ENCODE measurements at regions not wholly inside any gene's neighbourhood (a gene's known extent, or its start where the extent isn't known, plus 50 kb on each side); places are given as distances from the start of the nearest gene placed in this dataset.

GRCh38 chr3:189404024-189404423 lies 227.2 kb upstream of the TP63 start:
- Mint-ChIP-seq H3K4me1 (no peaks in the 10 kb centered on the region), H3K27ac (no peak overlapping the region), H3K4me3 (no peak overlapping the region), H3K36me3 (ENCODE audit: low read depth) (no peaks in the 10 kb centered on the region), H3K9me3 (no peaks in the 10 kb centered on the region), H3K27me3 (ENCODE audit: insufficient read depth, low read depth, poor library complexity) (peaks cover 3% of the 10 kb centered on the region)
- Histone ChIP-seq H3K27me3 (ENCODE audit: insufficient read depth) (no peaks in the 10 kb centered on the region), H2AFZ (no peak overlapping the region), H3K4me2 (no peak overlapping the region), H3F3A (replicated peaks; ENCODE audit: low read depth) (no peaks in the 10 kb centered on the region), H3K4me1 (ENCODE audit: insufficient read depth) (no peaks in the 10 kb centered on the region), H3K79me2 (replicated peaks; ENCODE audit: insufficient read depth) (no peaks in the 10 kb centered on the region), H3K36me3 (ENCODE audit: insufficient read depth) (no peaks in the 10 kb centered on the region), H3K27ac (ENCODE audit: low read depth) (no peak overlapping the region), H3K4me3 (no peak overlapping the region), H4K20me1 (replicated peaks; ENCODE audit: insufficient read depth) (no peaks in the 10 kb centered on the region), H3K9me2 (ENCODE audit: insufficient read depth) (no peaks in the 10 kb centered on the region)
- DNase-seq (ENCODE audit: low spot score): no peak
- TF ChIP-seq ZNF331 (CRISPR knock-in tag; IDR thresholded peaks at IDR 0.05; ENCODE audit: low read depth) (no peak), ETS1 (IDR thresholded peaks at IDR 0.05) (no peak), CREB1 (CRISPR knock-in tag; IDR thresholded peaks at IDR 0.05; ENCODE audit: low read depth) (no peak), CTCF (conservative IDR thresholded peaks at IDR 0.05; ENCODE audit: low read depth in 2 of 2) (no peak), NANOG (IDR thresholded peaks at IDR 0.05; ENCODE audit: borderline replicate concordance) (no peak), JUNB (IDR thresholded peaks at IDR 0.05; ENCODE audit: unreplicated experiment) (no peak), REST (IDR thresholded peaks at IDR 0.05; ENCODE audit: unreplicated experiment) (no peak)
- no peak for ATAC-seq

- H3K27me3 Mint-ChIP-seq (ENCODE audit: insufficient read depth, low read depth, poor library complexity): peaks cover 3% of the 10 kb centered on the region
- H3K4me2 ChIP-seq: no peak overlapping the region
- TF ChIP-seq ZNF114 (CRISPR knock-in tag; IDR thresholded peaks at IDR 0.05) (no peak), CREB1 (CRISPR knock-in tag; IDR thresholded peaks at IDR 0.05; ENCODE audit: low read depth) (no peak), NANOG (IDR thresholded peaks at IDR 0.05; ENCODE audit: borderline replicate concordance) (no peak), STAT1 (IDR thresholded peaks at IDR 0.05; ENCODE audit: unreplicated experiment) (no peak), EZH2phosphoT487 (IDR thresholded peaks at IDR 0.05; ENCODE audit: unreplicated experiment) (no peak), REST (IDR thresholded peaks at IDR 0.05; ENCODE audit: unreplicated experiment) (no peak), ZNF331 (CRISPR knock-in tag; IDR thresholded peaks at IDR 0.05; ENCODE audit: low read depth) (no peak), ETS1 (IDR thresholded peaks at IDR 0.05) (no peak)
Measured at GRCh38 chr3:189404797-189405484, 226.2 kb upstream of the TP63 start.

More at GRCh38 chr3:189404797-189405484, 226.2 kb upstream of the TP63 start:
- Histone ChIP-seq H3K4me1 (ENCODE audit: insufficient read depth) (no peaks in the 10 kb centered on the region), H3K79me2 (replicated peaks; ENCODE audit: insufficient read depth) (no peaks in the 10 kb centered on the region), H4K20me1 (replicated peaks; ENCODE audit: insufficient read depth) (no peaks in the 10 kb centered on the region), H3F3A (replicated peaks; ENCODE audit: low read depth) (no peaks in the 10 kb centered on the region), H3K4me3 (no peak overlapping the region), H3K27ac (ENCODE audit: low read depth) (no peak overlapping the region), H3K27me3 (ENCODE audit: insufficient read depth) (no peaks in the 10 kb centered on the region), H2AFZ (no peak overlapping the region), H3K9me2 (ENCODE audit: insufficient read depth) (no peaks in the 10 kb centered on the region), H3K36me3 (ENCODE audit: insufficient read depth) (no peaks in the 10 kb centered on the region)
- Mint-ChIP-seq H3K4me3 (no peak overlapping the region), H3K9me3 (no peaks in the 10 kb centered on the region), H3K27ac (no peak overlapping the region), H3K4me1 (no peaks in the 10 kb centered on the region), H3K36me3 (ENCODE audit: low read depth) (no peaks in the 10 kb centered on the region)
- DNase-seq (ENCODE audit: low spot score) (no peak), ATAC-seq (no peak)
